Activated B cell treated with CpG ODN at 0.5 μM for 24 hours (primary cell): ENCODE measurements at regions not wholly inside any gene's neighbourhood (a gene's known extent, or its start where the extent isn't known, plus 50 kb on each side); places are given as distances from the start of the nearest gene placed in this dataset.
A peak's percentile ranks its signal among the peaks of the same experiment; 100 is the strongest.

Source experiments
- ATAC-seq: fragments of 200-7000 bp; cut with Tn5 transposase; one replicate; pipeline ENCODE4 v1.10.0; 2021; ENCODE audit warnings: low read depth, mild to moderate bottlenecking, moderate library complexity
- CTCF ChIA-PET: fragments of 350-600 bp; sonication (Branson Sonifier 250); formaldehyde crosslinking; loops from one replicate; lab custom pipeline; 2021; ENCODE audit warnings: antibody characterized with exemption; lab: Charles Lee
- POLR2A ChIA-PET: fragments of 350-600 bp; sonication (Branson Sonifier 250); formaldehyde crosslinking; loops from one replicate; lab custom pipeline; 2021; ENCODE audit warnings: antibody characterized with exemption; lab: Charles Lee
- DNase-seq: peaks from one replicate; pipeline ENCODE4 v3.0.0; 2022
- H3K27ac Mint-ChIP-seq: one replicate; pipeline ENCODE4 v1.8.0; 2020; ENCODE audit warnings: mixed read lengths
- H3K27me3 Mint-ChIP-seq: one replicate; pipeline ENCODE4 v1.8.0; 2021; ENCODE audit warnings: mixed read lengths
- H3K36me3 Mint-ChIP-seq: one replicate; pipeline ENCODE4 v1.8.0; 2021; ENCODE audit warnings: low read depth, mixed read lengths
- H3K4me1 Mint-ChIP-seq: one replicate; pipeline ENCODE4 v1.8.0; 2021; ENCODE audit warnings: mixed read lengths
- H3K4me3 Mint-ChIP-seq: one replicate; pipeline ENCODE4 v1.8.0; 2020; ENCODE audit warnings: mild to moderate bottlenecking, mixed read lengths
- H3K9me3 Mint-ChIP-seq: one replicate; pipeline ENCODE4 v1.8.0; 2020; ENCODE audit warnings: mixed read lengths
- intact Hi-C: fragments of 100-400 bp; cut with micrococcal nuclease; formaldehyde crosslinking; loops from one replicate; pipeline ENCODE4 v1.15.1; 2024
- TF ChIP-seq, protein P1 (sequence below): fragments of 200-600 bp; IDR thresholded peaks from one replicate; pipeline ENCODE4 v1.8.0; 2022; ENCODE audit warnings: antibody characterized with exemption, mild to moderate bottlenecking

DNA sequence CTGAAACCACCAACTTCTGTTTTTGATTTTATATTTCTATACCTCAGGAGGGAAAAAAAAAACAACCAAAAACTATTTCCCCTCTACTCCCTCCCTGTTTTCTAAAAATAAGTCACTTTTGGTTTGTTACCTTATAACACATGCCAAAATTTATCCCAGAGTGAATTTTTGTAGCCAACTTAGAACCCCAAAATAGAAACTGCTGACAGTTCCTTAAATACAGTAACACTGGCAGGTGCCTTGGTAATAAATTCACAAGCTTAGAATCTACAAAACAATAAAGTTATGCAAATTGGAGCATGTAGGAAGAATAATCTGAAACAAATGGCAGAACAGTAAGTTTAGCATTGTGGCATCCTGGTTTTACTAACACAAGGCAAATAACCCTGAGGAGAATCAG lies 165.0 kb upstream of the HDAC9 start:
- peaks cover 60% of the 10 kb centered on the region for H3K4me1 Mint-ChIP-seq
- no peak for DNase-seq
- H3K9me3 Mint-ChIP-seq: no peaks in the 10 kb centered on the region
- intact Hi-C loops: loop anchor here (10.0 kb wide), 2 partner anchors 1576 to 1904 kb away; partner anchors contain the start of gene TSPAN13
- H3K4me3 Mint-ChIP-seq: peak overlapping the region; percentile 66
- no peaks in the 10 kb centered on the region for H3K27me3 Mint-ChIP-seq
- H3K27ac Mint-ChIP-seq: peak overlapping the region; percentile 89
- ATAC-seq: peak; percentile 45
- CTCF ChIA-PET: interaction anchor here (1.2 to 1.3 kb wide), 2 partner anchors 9 to 15 kb away, joined by 3 to 5 read pairs; no protein-coding TSS in a partner anchor
- POLR2A ChIA-PET: no interaction called here
- TF ChIP-seq, protein P1, sequence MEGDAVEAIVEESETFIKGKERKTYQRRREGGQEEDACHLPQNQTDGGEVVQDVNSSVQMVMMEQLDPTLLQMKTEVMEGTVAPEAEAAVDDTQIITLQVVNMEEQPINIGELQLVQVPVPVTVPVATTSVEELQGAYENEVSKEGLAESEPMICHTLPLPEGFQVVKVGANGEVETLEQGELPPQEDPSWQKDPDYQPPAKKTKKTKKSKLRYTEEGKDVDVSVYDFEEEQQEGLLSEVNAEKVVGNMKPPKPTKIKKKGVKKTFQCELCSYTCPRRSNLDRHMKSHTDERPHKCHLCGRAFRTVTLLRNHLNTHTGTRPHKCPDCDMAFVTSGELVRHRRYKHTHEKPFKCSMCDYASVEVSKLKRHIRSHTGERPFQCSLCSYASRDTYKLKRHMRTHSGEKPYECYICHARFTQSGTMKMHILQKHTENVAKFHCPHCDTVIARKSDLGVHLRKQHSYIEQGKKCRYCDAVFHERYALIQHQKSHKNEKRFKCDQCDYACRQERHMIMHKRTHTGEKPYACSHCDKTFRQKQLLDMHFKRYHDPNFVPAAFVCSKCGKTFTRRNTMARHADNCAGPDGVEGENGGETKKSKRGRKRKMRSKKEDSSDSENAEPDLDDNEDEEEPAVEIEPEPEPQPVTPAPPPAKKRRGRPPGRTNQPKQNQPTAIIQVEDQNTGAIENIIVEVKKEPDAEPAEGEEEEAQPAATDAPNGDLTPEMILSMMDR: no peak
- no peaks in the 10 kb centered on the region for H3K36me3 Mint-ChIP-seq

DNA sequence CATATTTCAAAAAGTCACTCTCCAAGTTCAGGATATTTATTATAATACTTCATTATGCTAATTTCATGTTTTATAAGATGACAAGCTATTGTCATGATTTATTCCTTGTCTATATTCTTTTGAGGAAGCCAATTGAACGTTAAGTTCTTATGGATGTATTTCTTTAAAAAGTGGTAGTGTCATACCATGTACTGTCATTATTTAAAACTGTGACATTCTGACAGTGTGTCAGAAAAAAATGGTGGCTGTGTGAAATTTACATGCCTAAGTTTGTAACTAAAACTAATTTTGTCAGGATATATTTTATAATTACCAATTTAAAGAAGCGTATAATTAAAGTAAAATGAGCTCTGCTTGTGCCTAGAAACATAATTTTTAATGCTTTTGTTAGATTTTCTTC lies 158.9 kb upstream of the HDAC9 start:
- Mint-ChIP-seq H3K9me3 (peaks cover 7% of the 10 kb centered on the region), H3K36me3 (peaks cover 12% of the 10 kb centered on the region), H3K27me3 (no peaks in the 10 kb centered on the region), H3K27ac (peak overlapping the region; percentile 63), H3K4me3 (no peak overlapping the region), H3K4me1 (peaks cover 72% of the 10 kb centered on the region)
- ChIA-PET CTCF (interaction anchor here (0.6 to 0.8 kb wide), 3 partner anchors 8 to 16 kb away, joined by 3 read pairs; no protein-coding TSS in a partner anchor), POLR2A (interaction anchor here (1.1 kb wide), 1 partner anchor 44 kb away, joined by 3 read pairs; no protein-coding TSS in a partner anchor)
- intact Hi-C loops: loop anchor here (5.0 to 10.0 kb wide), 3 partner anchors 1034 to 1898 kb away; partner anchors contain the start of gene TSPAN13
- TF ChIP-seq, protein P1: no peak
- DNase-seq (no peak), ATAC-seq (no peak)

GRCh38 chr7:18337048-18337809 lies 158.3 kb upstream of the HDAC9 start:
- Mint-ChIP-seq H3K4me1 (peaks cover 72% of the 10 kb centered on the region), H3K27ac (peak overlapping the region; percentile 78), H3K4me3 (peak overlapping the region; percentile 71), H3K36me3 (peaks cover 12% of the 10 kb centered on the region), H3K9me3 (peaks cover 7% of the 10 kb centered on the region), H3K27me3 (no peaks in the 10 kb centered on the region)
- no peak for DNase-seq
- TF ChIP-seq, protein P1: no peak
- intact Hi-C loops: loop anchor here (5.0 to 10.0 kb wide), 3 partner anchors 1035 to 1898 kb away; partner anchors contain the start of gene TSPAN13
- ATAC-seq: peak; percentile 51
- ChIA-PET CTCF (interaction anchor here (0.7 to 0.8 kb wide), 2 partner anchors 8 to 16 kb away, joined by 3 read pairs; no protein-coding TSS in a partner anchor), POLR2A (interaction anchor here (1.1 to 1.2 kb wide), 2 partner anchors 34 to 44 kb away, joined by 3 read pairs; no protein-coding TSS in a partner anchor)

- ATAC-seq (no peak), DNase-seq (no peak)
- TF ChIP-seq, protein P1: no peak
- peak overlapping the region; percentile 60 for H3K4me3 Mint-ChIP-seq
- H3K4me1 Mint-ChIP-seq: peaks cover 75% of the 10 kb centered on the region
- intact Hi-C loops: loop anchor here (5.0 to 10.0 kb wide), 3 partner anchors 1037 to 1896 kb away; partner anchors contain the start of gene TSPAN13
- CTCF ChIA-PET: interaction anchor here (1.0 to 1.2 kb wide), 2 partner anchors 19 to 123 kb away, joined by 3 to 6 read pairs; no protein-coding TSS in a partner anchor
- no peaks in the 10 kb centered on the region for H3K27me3 Mint-ChIP-seq
- H3K36me3 Mint-ChIP-seq: peaks cover 12% of the 10 kb centered on the region
- POLR2A ChIA-PET: interaction anchor here (0.8 kb wide), 1 partner anchor 49 kb away, joined by 3 read pairs; no protein-coding TSS in a partner anchor
- H3K27ac Mint-ChIP-seq: peak overlapping the region; percentile 73
- H3K9me3 Mint-ChIP-seq: peaks cover 7% of the 10 kb centered on the region
Measured at GRCh38 chr7:18338910-18339523, 156.5 kb upstream of the HDAC9 start.
